ENCODE measurements at regions not wholly inside any gene's neighbourhood (a gene's known extent, or its start where the extent isn't known, plus 50 kb on each side); places are given as distances from the start of the nearest gene placed in this dataset.

- TF ChIP-seq RAD21 (conservative IDR thresholded peaks at IDR 0.05) (no peak), POLR2AphosphoS5 (IDR thresholded peaks at IDR 0.05) (no peak), SMC3 (conservative IDR thresholded peaks at IDR 0.05; ENCODE audit: poor library complexity) (no peak), MXI1 (conservative IDR thresholded peaks at IDR 0.05; ENCODE audit: poor library complexity, severe bottlenecking) (no peak), EP300 (conservative IDR thresholded peaks at IDR 0.05; ENCODE audit: poor library complexity, severe bottlenecking) (no peak), CTCF (IDR thresholded peaks at IDR 0.05; ENCODE audit: poor library complexity, severe bottlenecking) (no peak)
- H3K4me2 ChIP-seq (ENCODE audit: low read length): no peak overlapping the region
- H3K79me2 ChIP-seq (replicated peaks; ENCODE audit: insufficient read depth, low read length): no peaks in the 10 kb centered on the region
- no peaks in the 10 kb centered on the region for H3K36me3 ChIP-seq (ENCODE audit: insufficient read depth, low read length)
- H3K27ac ChIP-seq (ENCODE audit: low read length): no peak overlapping the region
- no peak overlapping the region for H2AFZ ChIP-seq (ENCODE audit: low read depth, low read length)
- no peaks in the 10 kb centered on the region for H3K9me3 ChIP-seq (ENCODE audit: low read length)
- no peaks in the 10 kb centered on the region for H4K20me1 ChIP-seq (ENCODE audit: insufficient read depth)
- peaks cover 6% of the 10 kb centered on the region for H3K27me3 ChIP-seq (ENCODE audit: insufficient read depth, low read depth, low read length)
- peak overlapping the region; percentile 22 for H3K4me3 ChIP-seq (ENCODE audit: low read length)
- H3K9me2 ChIP-seq (ENCODE audit: insufficient read depth, low read length): no peaks in the 10 kb centered on the region
- H3K9ac ChIP-seq (ENCODE audit: low read length): no peak overlapping the region
- no peaks in the 10 kb centered on the region for H3F3A ChIP-seq (ENCODE audit: insufficient read depth, low read length, poor library complexity, severe bottlenecking)
Measured at GRCh38 chr1:200314085-200314750, 95.6 kb downstream of the ZNF281 start.

GRCh38 chr1:200311256-200311655, 98.6 kb downstream of the ZNF281 start:
- no peak overlapping the region for H2AFZ ChIP-seq (ENCODE audit: low read depth, low read length)
- H3K36me3 ChIP-seq (ENCODE audit: insufficient read depth, low read length): no peaks in the 10 kb centered on the region
- no peaks in the 10 kb centered on the region for H4K20me1 ChIP-seq (ENCODE audit: insufficient read depth)

GRCh38 chr1:200310824-200311223, 99.0 kb downstream of the ZNF281 start:
- no peaks in the 10 kb centered on the region for H3K9me2 ChIP-seq (ENCODE audit: insufficient read depth, low read length)
- no peaks in the 10 kb centered on the region for H3K36me3 ChIP-seq (ENCODE audit: insufficient read depth, low read length)
- H3K4me3 ChIP-seq (ENCODE audit: low read length): no peak overlapping the region
- H3K27me3 ChIP-seq (ENCODE audit: insufficient read depth, low read depth, low read length): peaks cover 2% of the 10 kb centered on the region
- no peak overlapping the region for H3K27ac ChIP-seq (ENCODE audit: low read length)
- H3K9me3 ChIP-seq (ENCODE audit: low read length): no peaks in the 10 kb centered on the region
- no peak overlapping the region for H3K9ac ChIP-seq (ENCODE audit: low read length)
- H4K20me1 ChIP-seq (ENCODE audit: insufficient read depth): no peaks in the 10 kb centered on the region
- H3F3A ChIP-seq (ENCODE audit: insufficient read depth, low read length, poor library complexity, severe bottlenecking): no peaks in the 10 kb centered on the region
- no peak overlapping the region for H2AFZ ChIP-seq (ENCODE audit: low read depth, low read length)
- H3K4me2 ChIP-seq (ENCODE audit: low read length): no peak overlapping the region
- TF ChIP-seq REST (IDR thresholded peaks at IDR 0.05; ENCODE audit: borderline replicate concordance) (no peak), RAD21 (conservative IDR thresholded peaks at IDR 0.05) (no peak), EZH2 (IDR thresholded peaks at IDR 0.05; ENCODE audit: borderline replicate concordance, insufficient read depth, low read length, poor library complexity, severe bottlenecking) (no peak), POLR2AphosphoS5 (IDR thresholded peaks at IDR 0.05) (no peak)
- no peaks in the 10 kb centered on the region for H3K79me2 ChIP-seq (replicated peaks; ENCODE audit: insufficient read depth, low read length)

More at GRCh38 chr1:200311256-200311655, 98.6 kb downstream of the ZNF281 start:
- Histone ChIP-seq H3K4me2 (ENCODE audit: low read length) (no peak overlapping the region), H3K4me3 (ENCODE audit: low read length) (no peak overlapping the region), H3K9me3 (ENCODE audit: low read length) (no peaks in the 10 kb centered on the region), H3K27me3 (ENCODE audit: insufficient read depth, low read depth, low read length) (peaks cover 4% of the 10 kb centered on the region), H3K9ac (ENCODE audit: low read length) (no peak overlapping the region), H3K79me2 (replicated peaks; ENCODE audit: insufficient read depth, low read length) (no peaks in the 10 kb centered on the region), H3F3A (ENCODE audit: insufficient read depth, low read length, poor library complexity, severe bottlenecking) (no peaks in the 10 kb centered on the region), H3K27ac (ENCODE audit: low read length) (no peak overlapping the region), H3K9me2 (ENCODE audit: insufficient read depth, low read length) (no peaks in the 10 kb centered on the region)
- TF ChIP-seq CTCF (IDR thresholded peaks at IDR 0.05; ENCODE audit: poor library complexity, severe bottlenecking): no peak

All from neural cell (in vitro differentiated cells).